ENCODE measurements at regions not wholly inside any gene's neighbourhood (a gene's known extent, or its start where the extent isn't known, plus 50 kb on each side); places are given as distances from the start of the nearest gene placed in this dataset.

- no peak overlapping the region for H3K27ac ChIP-seq (ENCODE audit: low read length)
- H3K4me1 ChIP-seq (ENCODE audit: control insufficient read depth in 1 of 2, insufficient read depth in 2 of 2, low read length in 2 of 2) = no peaks in the 10 kb centered on the region
- no peaks in the 10 kb centered on the region for H3K9me3 ChIP-seq (ENCODE audit: control insufficient read depth in 1 of 2, low read length in 2 of 2)
- no peaks in the 10 kb centered on the region for H3K36me3 ChIP-seq (ENCODE audit: control insufficient read depth in 1 of 2, insufficient read depth in 2 of 2, low read length in 2 of 2)
- H3K27me3 ChIP-seq (ENCODE audit: low read depth, low read length) = no peaks in the 10 kb centered on the region
- H3K4me3 ChIP-seq (ENCODE audit: low read depth in 1 of 2, low read length in 2 of 2) = no peak overlapping the region
These were observed 64.7 kb upstream of the PALM2AKAP2 start for GRCh38 chr9:109715344-109715743.

GRCh38 chr9:109716631-109717030 is 63.4 kb upstream of the PALM2AKAP2 start:
- H3K27me3 ChIP-seq (ENCODE audit: low read depth, low read length) = no peaks in the 10 kb centered on the region
- no peaks in the 10 kb centered on the region for H3K4me1 ChIP-seq (ENCODE audit: control insufficient read depth in 1 of 2, insufficient read depth in 2 of 2, low read length in 2 of 2)
- H3K9me3 ChIP-seq (ENCODE audit: control insufficient read depth in 1 of 2, low read length in 2 of 2) = no peaks in the 10 kb centered on the region
- no peaks in the 10 kb centered on the region for H3K36me3 ChIP-seq (ENCODE audit: control insufficient read depth in 1 of 2, insufficient read depth in 2 of 2, low read length in 2 of 2)
- no peak overlapping the region for H3K4me3 ChIP-seq (ENCODE audit: low read depth in 1 of 2, low read length in 2 of 2)
- no peak overlapping the region for H3K27ac ChIP-seq (ENCODE audit: low read length)

DNA sequence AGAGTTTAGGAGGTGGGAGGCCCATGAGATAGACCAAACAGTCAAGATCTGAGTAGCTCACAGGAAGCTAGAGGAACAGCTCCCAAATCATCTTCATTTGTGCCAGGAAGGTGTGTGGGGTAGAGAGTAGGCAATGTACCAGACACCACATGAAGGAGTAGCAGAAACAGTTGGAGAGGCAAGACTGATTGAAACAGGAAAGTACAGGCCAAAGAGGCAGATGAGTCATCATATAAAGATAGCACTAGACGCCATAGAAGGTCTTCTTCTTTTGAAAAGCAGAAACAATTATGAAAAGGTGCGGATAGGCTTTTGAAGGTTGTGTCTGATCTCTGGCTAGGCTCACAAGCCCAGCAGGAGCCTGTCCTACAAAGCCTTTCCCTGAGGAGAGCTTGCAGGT is 62.7 kb upstream of the PALM2AKAP2 start:
- Histone ChIP-seq H3K27ac (ENCODE audit: low read length) (no peak overlapping the region), H3K4me3 (ENCODE audit: low read depth in 1 of 2, low read length in 2 of 2) (no peak overlapping the region), H3K4me1 (ENCODE audit: control insufficient read depth in 1 of 2, insufficient read depth in 2 of 2, low read length in 2 of 2) (no peaks in the 10 kb centered on the region), H3K9me3 (ENCODE audit: control insufficient read depth in 1 of 2, low read length in 2 of 2) (no peaks in the 10 kb centered on the region), H3K36me3 (ENCODE audit: control insufficient read depth in 1 of 2, insufficient read depth in 2 of 2, low read length in 2 of 2) (no peaks in the 10 kb centered on the region), H3K27me3 (ENCODE audit: low read depth, low read length) (no peaks in the 10 kb centered on the region)

DNA sequence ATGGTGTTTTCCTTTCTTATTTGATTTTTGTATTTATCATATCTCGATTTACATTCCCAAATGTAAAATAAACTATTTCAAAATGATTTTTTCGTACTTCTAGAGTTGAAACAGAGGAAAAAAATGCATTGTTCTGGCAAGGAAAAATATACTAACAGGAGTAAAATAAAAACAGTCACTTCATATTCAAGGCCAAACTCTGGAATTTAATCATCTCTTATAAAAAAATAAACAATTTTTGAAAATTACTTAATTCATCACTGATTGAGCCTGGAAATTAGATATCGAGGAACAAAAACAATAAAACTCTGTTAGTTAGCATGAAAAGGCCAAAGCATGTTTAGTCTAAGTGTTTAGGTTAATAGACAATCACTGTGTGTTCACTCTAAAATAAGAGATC is 61.1 kb upstream of the PALM2AKAP2 start:
- no peaks in the 10 kb centered on the region for H3K36me3 ChIP-seq (ENCODE audit: control insufficient read depth in 1 of 2, insufficient read depth in 2 of 2, low read length in 2 of 2)
- no peak overlapping the region for H3K4me3 ChIP-seq (ENCODE audit: low read depth in 1 of 2, low read length in 2 of 2)
- H3K27ac ChIP-seq (ENCODE audit: low read length) = no peak overlapping the region
- H3K9me3 ChIP-seq (ENCODE audit: control insufficient read depth in 1 of 2, low read length in 2 of 2) = no peaks in the 10 kb centered on the region
- no peaks in the 10 kb centered on the region for H3K4me1 ChIP-seq (ENCODE audit: control insufficient read depth in 1 of 2, insufficient read depth in 2 of 2, low read length in 2 of 2)
- H3K27me3 ChIP-seq (ENCODE audit: low read depth, low read length) = no peaks in the 10 kb centered on the region

DNA sequence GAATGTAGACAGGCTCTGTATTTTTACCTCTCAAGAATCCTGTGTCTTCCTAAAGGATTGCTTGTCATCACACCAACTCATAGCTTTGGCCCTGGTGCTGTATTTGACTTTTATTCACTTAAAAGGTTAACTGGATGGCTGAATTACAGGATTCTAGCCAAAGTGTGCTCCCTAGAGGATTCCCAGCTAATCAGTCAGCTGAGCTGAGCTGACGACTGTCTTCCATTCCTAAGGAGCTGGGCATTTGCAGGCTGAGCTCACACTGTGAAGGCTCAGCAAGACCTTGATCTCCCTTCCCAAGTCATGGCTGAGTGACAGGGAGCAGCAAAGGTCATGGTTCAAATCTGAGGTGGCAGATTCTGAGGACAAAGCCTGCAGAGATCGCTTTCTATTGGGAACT is 59.0 kb upstream of the PALM2AKAP2 start:
- Histone ChIP-seq H3K36me3 (ENCODE audit: control insufficient read depth in 1 of 2, insufficient read depth in 2 of 2, low read length in 2 of 2) (no peaks in the 10 kb centered on the region), H3K4me3 (ENCODE audit: low read depth in 1 of 2, low read length in 2 of 2) (no peak overlapping the region), H3K27ac (ENCODE audit: low read length) (no peak overlapping the region), H3K9me3 (ENCODE audit: control insufficient read depth in 1 of 2, low read length in 2 of 2) (no peaks in the 10 kb centered on the region), H3K27me3 (ENCODE audit: low read depth, low read length) (no peaks in the 10 kb centered on the region), H3K4me1 (ENCODE audit: control insufficient read depth in 1 of 2, insufficient read depth in 2 of 2, low read length in 2 of 2) (no peaks in the 10 kb centered on the region)

DNA sequence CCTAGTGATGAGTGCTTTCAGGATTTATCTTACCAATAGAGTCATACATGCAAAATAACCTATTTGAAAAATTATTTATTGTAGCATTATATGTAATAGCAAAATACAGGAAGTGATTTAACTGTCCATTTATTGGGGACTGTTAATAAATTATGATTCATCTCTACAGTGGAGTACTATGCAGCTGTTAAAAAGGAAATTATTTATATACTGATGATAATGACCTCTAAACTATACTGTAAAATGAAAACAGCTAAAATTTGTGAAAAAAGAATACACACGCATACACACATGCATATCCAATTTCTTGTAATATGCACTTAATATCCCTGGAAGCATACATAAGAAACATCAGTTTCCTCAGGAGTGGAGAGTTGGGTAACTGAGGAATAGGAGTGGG is 58.0 kb upstream of the PALM2AKAP2 start:
- no peaks in the 10 kb centered on the region for H3K27me3 ChIP-seq (ENCODE audit: low read depth, low read length)
- H3K4me3 ChIP-seq (ENCODE audit: low read depth in 1 of 2, low read length in 2 of 2) = no peak overlapping the region
- no peaks in the 10 kb centered on the region for H3K4me1 ChIP-seq (ENCODE audit: control insufficient read depth in 1 of 2, insufficient read depth in 2 of 2, low read length in 2 of 2)
- no peaks in the 10 kb centered on the region for H3K9me3 ChIP-seq (ENCODE audit: control insufficient read depth in 1 of 2, low read length in 2 of 2)
- no peaks in the 10 kb centered on the region for H3K36me3 ChIP-seq (ENCODE audit: control insufficient read depth in 1 of 2, insufficient read depth in 2 of 2, low read length in 2 of 2)
- H3K27ac ChIP-seq (ENCODE audit: low read length) = no peak overlapping the region

- Histone ChIP-seq H3K27ac (ENCODE audit: low read length) (no peak overlapping the region), H3K36me3 (ENCODE audit: control insufficient read depth in 1 of 2, insufficient read depth in 2 of 2, low read length in 2 of 2) (no peaks in the 10 kb centered on the region), H3K4me3 (ENCODE audit: low read depth in 1 of 2, low read length in 2 of 2) (no peak overlapping the region), H3K27me3 (ENCODE audit: low read depth, low read length) (no peaks in the 10 kb centered on the region), H3K4me1 (ENCODE audit: control insufficient read depth in 1 of 2, insufficient read depth in 2 of 2, low read length in 2 of 2) (no peaks in the 10 kb centered on the region), H3K9me3 (ENCODE audit: control insufficient read depth in 1 of 2, low read length in 2 of 2) (no peaks in the 10 kb centered on the region)
These were observed 56.2 kb upstream of the PALM2AKAP2 start for GRCh38 chr9:109723781-109724180.

DNA sequence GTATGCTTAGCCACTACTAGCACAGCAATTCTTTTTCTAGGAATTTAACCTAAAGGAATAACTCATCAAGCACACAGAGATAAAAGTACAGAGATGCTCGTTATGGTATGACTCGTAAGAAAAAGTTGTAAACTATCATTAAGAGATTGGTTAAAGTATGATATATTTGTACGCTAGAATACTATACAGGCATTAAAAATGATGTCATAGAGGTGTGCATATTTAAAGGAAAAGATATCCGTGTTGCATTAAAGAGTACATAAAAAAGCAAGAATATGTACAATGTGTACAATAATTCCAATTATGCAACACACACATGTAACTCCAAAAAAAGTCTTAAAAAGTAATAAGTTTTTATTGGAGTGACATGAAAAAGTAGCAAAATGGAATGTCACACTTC is 54.5 kb upstream of the PALM2AKAP2 start:
- Histone ChIP-seq H3K4me1 (ENCODE audit: control insufficient read depth in 1 of 2, insufficient read depth in 2 of 2, low read length in 2 of 2) (no peaks in the 10 kb centered on the region), H3K27me3 (ENCODE audit: low read depth, low read length) (no peaks in the 10 kb centered on the region), H3K27ac (ENCODE audit: low read length) (no peak overlapping the region), H3K4me3 (ENCODE audit: low read depth in 1 of 2, low read length in 2 of 2) (no peak overlapping the region), H3K9me3 (ENCODE audit: control insufficient read depth in 1 of 2, low read length in 2 of 2) (no peaks in the 10 kb centered on the region), H3K36me3 (ENCODE audit: control insufficient read depth in 1 of 2, insufficient read depth in 2 of 2, low read length in 2 of 2) (no peaks in the 10 kb centered on the region)

DNA sequence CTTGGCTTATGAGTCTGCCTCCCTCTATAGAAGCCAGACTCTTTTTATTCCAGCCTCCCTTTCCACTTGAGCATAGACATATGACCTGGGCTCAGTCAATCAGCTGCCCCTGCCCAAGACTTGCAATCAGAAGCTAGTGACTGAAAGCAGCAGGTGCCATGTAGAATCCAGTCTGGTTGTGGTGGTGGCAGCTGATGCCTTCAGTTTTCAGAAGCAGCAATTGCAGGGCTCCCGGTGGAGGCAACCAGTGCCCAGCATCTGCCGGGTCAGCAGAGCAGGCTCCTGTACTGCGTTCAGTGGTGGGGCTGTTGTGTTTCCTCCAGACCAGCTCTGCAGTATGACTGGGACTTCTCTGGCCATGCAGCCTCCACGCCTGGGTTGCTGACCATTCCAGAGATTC is 53.9 kb upstream of the PALM2AKAP2 start:
- H3K27me3 ChIP-seq (ENCODE audit: low read depth, low read length) = no peaks in the 10 kb centered on the region
- no peaks in the 10 kb centered on the region for H3K4me1 ChIP-seq (ENCODE audit: control insufficient read depth in 1 of 2, insufficient read depth in 2 of 2, low read length in 2 of 2)
- no peaks in the 10 kb centered on the region for H3K36me3 ChIP-seq (ENCODE audit: control insufficient read depth in 1 of 2, insufficient read depth in 2 of 2, low read length in 2 of 2)
- H3K9me3 ChIP-seq (ENCODE audit: control insufficient read depth in 1 of 2, low read length in 2 of 2) = no peaks in the 10 kb centered on the region
- H3K4me3 ChIP-seq (ENCODE audit: low read depth in 1 of 2, low read length in 2 of 2) = no peak overlapping the region
- H3K27ac ChIP-seq (ENCODE audit: low read length) = no peak overlapping the region

- Histone ChIP-seq H3K27me3 (ENCODE audit: low read depth, low read length) (no peaks in the 10 kb centered on the region), H3K9me3 (ENCODE audit: control insufficient read depth in 1 of 2, low read length in 2 of 2) (no peaks in the 10 kb centered on the region), H3K4me1 (ENCODE audit: control insufficient read depth in 1 of 2, insufficient read depth in 2 of 2, low read length in 2 of 2) (no peaks in the 10 kb centered on the region), H3K36me3 (ENCODE audit: control insufficient read depth in 1 of 2, insufficient read depth in 2 of 2, low read length in 2 of 2) (no peaks in the 10 kb centered on the region), H3K27ac (ENCODE audit: low read length) (no peak overlapping the region), H3K4me3 (ENCODE audit: low read depth in 1 of 2, low read length in 2 of 2) (no peak overlapping the region)
These were observed 51.2 kb upstream of the PALM2AKAP2 start for GRCh38 chr9:109728686-109729300.

DNA sequence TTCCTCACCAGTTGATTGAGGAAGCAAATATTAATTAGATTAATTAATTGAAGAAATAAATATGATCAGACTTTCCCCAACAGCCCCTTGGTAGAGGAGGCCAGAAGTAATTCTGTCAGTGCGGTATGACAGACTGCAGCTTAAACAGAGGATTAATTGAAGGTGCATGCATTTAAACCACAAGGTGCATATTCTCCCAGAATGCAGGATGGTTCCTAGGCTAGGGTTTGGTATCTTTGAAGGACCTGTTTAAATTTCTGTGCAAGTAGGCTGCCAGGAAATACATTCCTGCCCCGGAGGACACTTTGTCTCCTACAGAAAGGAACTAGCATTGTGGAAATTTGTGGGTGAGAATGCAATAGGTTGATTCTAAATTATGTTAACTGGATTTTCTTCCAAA is 50.5 kb upstream of the PALM2AKAP2 start:
- Histone ChIP-seq H3K36me3 (ENCODE audit: control insufficient read depth in 1 of 2, insufficient read depth in 2 of 2, low read length in 2 of 2) (no peaks in the 10 kb centered on the region), H3K4me1 (ENCODE audit: control insufficient read depth in 1 of 2, insufficient read depth in 2 of 2, low read length in 2 of 2) (no peaks in the 10 kb centered on the region), H3K27me3 (ENCODE audit: low read depth, low read length) (no peaks in the 10 kb centered on the region), H3K27ac (ENCODE audit: low read length) (no peak overlapping the region), H3K4me3 (ENCODE audit: low read depth in 1 of 2, low read length in 2 of 2) (no peak overlapping the region), H3K9me3 (ENCODE audit: control insufficient read depth in 1 of 2, low read length in 2 of 2) (no peaks in the 10 kb centered on the region)
